ENCODE measurements at regions not wholly inside any gene's neighbourhood (a gene's known extent, or its start where the extent isn't known, plus 50 kb on each side); places are given as distances from the start of the nearest gene placed in this dataset.
A peak's percentile ranks its signal among the peaks of the same experiment; 100 is the strongest.

GRCh38 chr15:81899024-81899423 is 146.8 kb downstream of the MEX3B start:
- H3K4me3 Mint-ChIP-seq = no peak overlapping the region
- no peaks in the 10 kb centered on the region for H3K36me3 ChIP-seq
- no peaks in the 10 kb centered on the region for H3K9me3 ChIP-seq (ENCODE audit: low read depth)
- H3K4me1 Mint-ChIP-seq = peaks cover 7% of the 10 kb centered on the region
- no peak for DNase-seq (ENCODE audit: low spot score)
- TF ChIP-seq EZH2phosphoT487 (IDR thresholded peaks at IDR 0.05) (no peak), EZH2 (IDR thresholded peaks at IDR 0.05) (no peak), CTCF (IDR thresholded peaks at IDR 0.05) (no peak)
- no peaks in the 10 kb centered on the region for H3F3A ChIP-seq (ENCODE audit: low read depth)
- H3K4me1 ChIP-seq = peaks cover 4% of the 10 kb centered on the region
- no peaks in the 10 kb centered on the region for H4K20me1 ChIP-seq (ENCODE audit: low read depth)
- no peak overlapping the region for H3K27ac Mint-ChIP-seq
- H3K27me3 Mint-ChIP-seq (ENCODE audit: insufficient read depth, low read depth) = peaks cover 2% of the 10 kb centered on the region
- no peaks in the 10 kb centered on the region for H3K79me2 ChIP-seq (ENCODE audit: low read depth)
- H3K27me3 ChIP-seq = no peaks in the 10 kb centered on the region
- no peak overlapping the region for H3K4me3 ChIP-seq
- H3K9me3 Mint-ChIP-seq = no peaks in the 10 kb centered on the region
- H3K9ac ChIP-seq = no peak overlapping the region
- no peak overlapping the region for H3K4me2 ChIP-seq
- H3K27ac ChIP-seq = no peak overlapping the region
- no peak overlapping the region for H2AFZ ChIP-seq (replicated peaks)
- no peaks in the 10 kb centered on the region for H3K36me3 Mint-ChIP-seq

GRCh38 chr15:81897057-81897677 is 148.7 kb downstream of the MEX3B start:
- Histone ChIP-seq H3F3A (ENCODE audit: low read depth) (no peaks in the 10 kb centered on the region), H2AFZ (replicated peaks) (no peak overlapping the region), H4K20me1 (ENCODE audit: low read depth) (no peaks in the 10 kb centered on the region), H3K36me3 (no peaks in the 10 kb centered on the region), H3K4me1 (peaks cover 9% of the 10 kb centered on the region), H3K4me2 (no peak overlapping the region), H3K9ac (no peak overlapping the region), H3K27me3 (no peaks in the 10 kb centered on the region), H3K9me3 (ENCODE audit: low read depth) (no peaks in the 10 kb centered on the region), H3K79me2 (ENCODE audit: low read depth) (no peaks in the 10 kb centered on the region), H3K27ac (no peak overlapping the region), H3K4me3 (no peak overlapping the region)
- Mint-ChIP-seq H3K27ac (peak overlapping the region; percentile 14), H3K36me3 (no peaks in the 10 kb centered on the region), H3K4me3 (no peak overlapping the region), H3K9me3 (no peaks in the 10 kb centered on the region), H3K4me1 (peaks cover 12% of the 10 kb centered on the region), H3K27me3 (ENCODE audit: insufficient read depth, low read depth) (peaks cover 2% of the 10 kb centered on the region)
- no peak for DNase-seq (ENCODE audit: low spot score)
- TF ChIP-seq EZH2 (IDR thresholded peaks at IDR 0.05) = no peak
- no peak for TF ChIP-seq EZH2phosphoT487 (IDR thresholded peaks at IDR 0.05)
- TF ChIP-seq CTCF (IDR thresholded peaks at IDR 0.05) = no peak

GRCh38 chr15:81896356-81896755 is 149.5 kb downstream of the MEX3B start:
- H3K9me3 Mint-ChIP-seq = no peaks in the 10 kb centered on the region
- Histone ChIP-seq H3K27me3 (no peaks in the 10 kb centered on the region), H3K36me3 (no peaks in the 10 kb centered on the region), H3K4me3 (no peak overlapping the region), H3K4me1 (peaks cover 9% of the 10 kb centered on the region), H3K9me3 (ENCODE audit: low read depth) (no peaks in the 10 kb centered on the region), H2AFZ (replicated peaks) (no peak overlapping the region), H3K4me2 (no peak overlapping the region), H3K27ac (no peak overlapping the region), H4K20me1 (ENCODE audit: low read depth) (no peaks in the 10 kb centered on the region), H3F3A (ENCODE audit: low read depth) (no peaks in the 10 kb centered on the region), H3K79me2 (ENCODE audit: low read depth) (no peaks in the 10 kb centered on the region), H3K9ac (no peak overlapping the region)
- peaks cover 2% of the 10 kb centered on the region for H3K27me3 Mint-ChIP-seq (ENCODE audit: insufficient read depth, low read depth)
- no peaks in the 10 kb centered on the region for H3K36me3 Mint-ChIP-seq
- H3K27ac Mint-ChIP-seq = no peak overlapping the region
- peaks cover 12% of the 10 kb centered on the region for H3K4me1 Mint-ChIP-seq
- no peak overlapping the region for H3K4me3 Mint-ChIP-seq
- no peak for TF ChIP-seq EZH2 (IDR thresholded peaks at IDR 0.05)
- TF ChIP-seq CTCF (IDR thresholded peaks at IDR 0.05) = no peak
- DNase-seq (ENCODE audit: low spot score) = no peak

All from neural progenitor cell (in vitro differentiated cells).